ENCODE measurements at regions not wholly inside any gene's neighbourhood (a gene's known extent, or its start where the extent isn't known, plus 50 kb on each side); places are given as distances from the start of the nearest gene placed in this dataset.

GRCh38 chr9:107064378-107064777 lies 201.4 kb downstream of the ZNF462 start:
- no peak for FAIRE-seq

- no peak for FAIRE-seq
These were observed 202.6 kb downstream of the ZNF462 start for GRCh38 chr9:107065549-107065948.

- FAIRE-seq: no peak
These were observed 204.9 kb downstream of the ZNF462 start for GRCh38 chr9:107067739-107068416.

- FAIRE-seq: no peak
These were observed 205.6 kb downstream of the ZNF462 start for GRCh38 chr9:107068581-107068980.

GRCh38 chr9:107070586-107070985 lies 207.6 kb downstream of the ZNF462 start:
- FAIRE-seq: no peak

GRCh38 chr9:107078061-107078460 lies 205.0 kb upstream of the RAD23B start:
- FAIRE-seq: no peak

- no peak for FAIRE-seq
These were observed 203.5 kb upstream of the RAD23B start for GRCh38 chr9:107079589-107079988.

GRCh38 chr9:107080130-107080529 lies 202.9 kb upstream of the RAD23B start:
- FAIRE-seq: no peak

GRCh38 chr9:107086460-107086859 lies 196.6 kb upstream of the RAD23B start:
- FAIRE-seq: no peak

GRCh38 chr9:107087222-107087621 lies 195.9 kb upstream of the RAD23B start:
- no peak for FAIRE-seq

- FAIRE-seq: no peak
These were observed 192.9 kb upstream of the RAD23B start for GRCh38 chr9:107090218-107090617.

GRCh38 chr9:107093365-107094060 lies 189.6 kb upstream of the RAD23B start:
- no peak for FAIRE-seq

- FAIRE-seq: no peak
These were observed 188.7 kb upstream of the RAD23B start for GRCh38 chr9:107094370-107094769.

GRCh38 chr9:107100591-107100990 lies 182.5 kb upstream of the RAD23B start:
- no peak for FAIRE-seq

GRCh38 chr9:107102011-107102410 lies 181.1 kb upstream of the RAD23B start:
- no peak for FAIRE-seq

- no peak for FAIRE-seq
These were observed 179.5 kb upstream of the RAD23B start for GRCh38 chr9:107103621-107104020.

GRCh38 chr9:107105784-107106183 lies 177.3 kb upstream of the RAD23B start:
- no peak for FAIRE-seq

- FAIRE-seq: no peak
These were observed 176.7 kb upstream of the RAD23B start for GRCh38 chr9:107106416-107106815.

- FAIRE-seq: no peak
These were observed 174.5 kb upstream of the RAD23B start for GRCh38 chr9:107108342-107109130.

GRCh38 chr9:107109324-107109723 lies 173.8 kb upstream of the RAD23B start:
- FAIRE-seq: no peak

GRCh38 chr9:107110153-107110552 lies 172.9 kb upstream of the RAD23B start:
- FAIRE-seq: no peak

- FAIRE-seq: no peak
These were observed 170.3 kb upstream of the RAD23B start for GRCh38 chr9:107112707-107113243.

- FAIRE-seq: no peak
These were observed 164.0 kb upstream of the RAD23B start for GRCh38 chr9:107118863-107119624.

Measured in TTC549 (cell line).